Urothelium cell line (cell line): ENCODE measurements at regions not wholly inside any gene's neighbourhood (a gene's known extent, or its start where the extent isn't known, plus 50 kb on each side); places are given as distances from the start of the nearest gene placed in this dataset.
A peak's percentile ranks its signal among the peaks of the same experiment; 100 is the strongest.

Experiments
- DNase-seq: peaks from one replicate; pipeline ENCODE4 v3.0.0; 2011; ENCODE audit warnings: low spot score, mixed read lengths
- FAIRE-seq: peaks from 2 replicates; lab custom pipeline; 2011; peaks lifted over from hg19 to GRCh38; lab: Jason Lieb, UNC

GRCh38 chr7:53940483-53940882, 601.7 kb upstream of the VSTM2A start:
- no peak for FAIRE-seq
- DNase-seq = no peak

DNA sequence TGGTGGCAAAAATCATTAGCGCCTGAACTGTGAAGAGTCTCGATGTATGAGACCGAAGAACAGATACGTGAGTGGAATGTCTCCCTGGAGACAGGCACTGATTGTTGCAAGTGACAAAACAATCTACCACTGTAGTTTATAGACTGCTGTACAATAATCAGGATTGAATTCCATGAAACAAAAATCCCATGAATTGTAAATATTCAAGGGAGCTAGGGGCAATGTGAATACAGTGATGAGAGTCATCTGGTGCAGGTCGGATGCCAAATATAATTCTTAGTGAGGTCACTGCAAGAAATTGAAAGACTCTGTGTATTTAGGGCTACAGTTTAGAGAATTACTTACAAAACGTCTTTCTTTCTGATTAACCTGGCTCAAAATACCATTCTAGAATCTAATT, 594.4 kb upstream of the VSTM2A start:
- DNase-seq = no peak
- FAIRE-seq = no peak

DNA sequence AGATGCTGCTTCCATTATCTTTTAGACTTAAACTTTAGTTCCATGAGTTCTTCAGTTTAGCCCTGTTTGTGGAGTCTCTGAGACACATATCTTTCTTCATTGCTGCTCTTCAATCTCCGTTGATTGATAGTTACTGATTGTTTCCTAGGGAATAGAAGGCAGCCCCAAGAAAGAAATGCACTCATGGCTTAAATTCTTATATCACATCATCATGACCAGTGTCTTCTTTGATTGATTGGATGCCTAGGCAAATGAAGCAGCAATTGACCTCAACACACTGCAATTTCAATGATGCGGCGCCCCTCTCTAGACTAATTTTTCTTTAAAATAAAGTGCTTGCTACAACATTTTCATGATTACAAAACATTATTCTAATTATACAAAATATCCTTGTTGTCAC, 576.5 kb upstream of the VSTM2A start:
- no peak for DNase-seq
- FAIRE-seq = no peak

- FAIRE-seq (no peak), DNase-seq (no peak)
These were observed 558.7 kb upstream of the VSTM2A start for GRCh38 chr7:53983480-53983879.

- DNase-seq (peak; percentile 11), FAIRE-seq (no peak)
These were observed 557.4 kb upstream of the VSTM2A start for GRCh38 chr7:53984776-53985175.

DNA sequence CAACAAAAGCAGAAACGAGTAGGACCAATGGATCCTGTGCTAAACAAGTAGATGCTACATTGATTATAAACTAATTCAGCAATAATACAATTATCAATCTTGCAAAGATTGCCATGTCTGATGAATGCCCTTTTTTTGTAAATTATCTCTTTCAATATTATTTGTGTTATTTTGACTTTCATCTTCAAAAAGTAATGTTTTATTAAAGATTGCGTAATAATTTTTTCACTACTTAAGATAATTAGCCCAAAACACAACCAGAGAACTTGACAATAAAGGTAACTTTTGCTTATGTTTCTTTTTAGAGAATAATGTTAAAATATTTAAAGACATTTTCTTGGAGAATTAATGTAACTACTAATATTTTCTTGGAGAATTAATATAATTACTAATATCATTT, 553.8 kb upstream of the VSTM2A start:
- no peak for DNase-seq
- FAIRE-seq = no peak

- FAIRE-seq (no peak), DNase-seq (no peak)
These were observed 549.0 kb upstream of the VSTM2A start for GRCh38 chr7:53993224-53993623.

DNA sequence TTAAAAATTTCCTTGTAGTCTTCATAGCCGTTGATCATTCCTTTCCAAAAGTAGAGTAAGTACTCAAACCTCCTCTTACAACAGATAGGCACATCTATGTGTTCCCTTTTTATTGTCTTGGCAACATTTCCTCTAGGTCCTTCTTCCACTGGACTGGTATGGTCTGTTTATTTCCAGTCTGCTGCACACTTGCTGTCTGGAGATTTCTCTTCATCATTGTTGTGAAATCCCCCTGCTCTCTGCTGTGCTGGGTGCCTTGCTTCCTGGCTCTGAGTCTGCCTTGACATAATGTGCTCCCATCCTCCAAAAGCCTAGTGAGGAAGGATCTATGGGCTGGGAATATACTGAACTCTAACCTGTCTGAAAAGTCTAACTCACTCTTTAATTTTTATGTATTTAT, 545.3 kb upstream of the VSTM2A start:
- no peak for FAIRE-seq
- DNase-seq = no peak

GRCh38 chr7:54014765-54015164, 527.4 kb upstream of the VSTM2A start:
- FAIRE-seq (no peak), DNase-seq (no peak)

GRCh38 chr7:54015251-54015650, 526.9 kb upstream of the VSTM2A start:
- DNase-seq = peak; percentile 49
- FAIRE-seq = no peak

- FAIRE-seq (no peak), DNase-seq (no peak)
These were observed 504.3 kb upstream of the VSTM2A start for GRCh38 chr7:54037873-54038272.

GRCh38 chr7:54060643-54061042, 481.5 kb upstream of the VSTM2A start:
- no peak for DNase-seq
- no peak for FAIRE-seq

- FAIRE-seq (no peak), DNase-seq (no peak)
These were observed 475.5 kb upstream of the VSTM2A start for GRCh38 chr7:54066643-54067042.

- DNase-seq = no peak
- no peak for FAIRE-seq
These were observed 472.3 kb upstream of the VSTM2A start for GRCh38 chr7:54069843-54070242.

- DNase-seq (no peak), FAIRE-seq (no peak)
These were observed 469.5 kb upstream of the VSTM2A start for GRCh38 chr7:54072710-54073109.

- no peak for FAIRE-seq
- DNase-seq = no peak
These were observed 465.6 kb upstream of the VSTM2A start for GRCh38 chr7:54076616-54077015.

DNA sequence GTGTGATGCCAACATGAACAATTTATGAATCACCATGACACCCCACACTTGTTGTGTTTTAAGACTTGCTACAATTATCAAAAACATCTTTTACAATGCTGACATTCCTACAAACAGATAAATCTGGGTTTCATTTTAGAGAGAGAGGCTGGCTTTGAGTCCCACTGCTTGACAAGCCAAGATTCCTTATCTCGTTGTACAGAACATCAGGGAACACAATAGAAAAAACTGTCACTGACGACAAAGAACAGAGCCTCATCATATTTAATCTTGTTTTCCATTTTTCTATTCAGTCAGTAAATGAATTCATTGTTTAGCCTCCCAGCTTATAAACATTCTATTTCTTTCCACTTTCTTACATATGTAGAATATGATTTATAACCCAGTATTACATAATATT, 461.6 kb upstream of the VSTM2A start:
- FAIRE-seq (no peak), DNase-seq (no peak)

GRCh38 chr7:54080971-54081370, 461.2 kb upstream of the VSTM2A start:
- DNase-seq (no peak), FAIRE-seq (no peak)

DNA sequence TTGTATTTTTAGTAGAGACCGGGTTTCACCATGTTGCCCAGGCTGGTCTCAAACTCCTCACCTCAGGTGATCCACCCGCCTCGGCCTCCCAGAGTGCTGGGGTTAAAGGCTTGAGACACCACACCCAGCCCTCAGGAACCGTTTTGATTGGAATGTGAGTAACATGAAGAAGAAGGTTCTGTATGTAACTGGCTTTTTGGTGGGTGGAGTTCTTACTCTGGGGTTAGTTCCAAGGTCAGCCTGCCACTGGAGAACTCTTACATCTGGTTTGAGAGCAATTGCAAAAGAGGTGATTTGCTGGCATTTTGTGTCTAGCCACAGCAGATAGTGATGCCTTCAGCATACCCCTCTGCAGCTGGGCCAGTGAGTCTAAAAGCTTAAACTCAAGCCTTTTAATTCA, 457.8 kb upstream of the VSTM2A start:
- FAIRE-seq (no peak), DNase-seq (no peak)

GRCh38 chr7:54090652-54091213, 451.4 kb upstream of the VSTM2A start:
- DNase-seq = no peak
- no peak for FAIRE-seq

DNA sequence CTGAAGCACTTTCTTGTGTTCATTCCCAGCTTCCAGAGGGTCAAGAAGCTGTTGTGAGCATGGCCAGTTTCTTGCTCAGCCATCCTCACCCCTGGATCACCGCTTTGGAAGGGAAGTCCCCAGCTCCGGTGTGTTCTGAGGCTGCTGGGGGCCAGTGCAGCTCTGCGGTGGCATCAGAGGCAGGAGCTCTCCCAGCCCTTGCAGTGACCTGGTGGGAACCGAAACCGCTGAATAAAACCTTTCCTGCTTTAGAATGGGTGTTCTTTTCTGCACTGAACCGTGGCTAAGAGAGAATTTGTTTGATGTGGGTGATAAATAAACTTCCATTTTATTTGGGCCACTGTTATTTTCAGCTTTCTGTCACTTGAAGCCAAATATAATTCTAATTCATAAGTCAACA, 450.9 kb upstream of the VSTM2A start:
- DNase-seq (no peak), FAIRE-seq (no peak)

DNA sequence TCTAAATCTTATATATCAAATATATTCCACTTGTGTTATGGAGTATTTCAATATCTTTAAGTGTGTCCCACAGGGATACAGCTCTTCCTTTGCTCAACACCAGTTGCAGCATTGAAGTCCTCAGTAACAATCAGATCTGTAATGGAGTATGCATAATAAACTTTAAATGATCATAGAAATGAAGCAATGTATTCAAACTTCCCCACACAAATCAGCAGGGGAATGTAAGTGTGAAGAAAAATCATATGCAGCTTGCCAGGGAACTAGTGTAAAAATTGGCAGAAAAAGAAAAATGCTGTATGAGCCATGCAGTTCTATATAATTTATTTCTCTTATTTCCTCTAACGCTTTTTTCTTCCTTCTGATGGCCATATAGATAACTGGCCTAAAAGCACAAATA, 444.3 kb upstream of the VSTM2A start:
- FAIRE-seq (no peak), DNase-seq (no peak)

DNA sequence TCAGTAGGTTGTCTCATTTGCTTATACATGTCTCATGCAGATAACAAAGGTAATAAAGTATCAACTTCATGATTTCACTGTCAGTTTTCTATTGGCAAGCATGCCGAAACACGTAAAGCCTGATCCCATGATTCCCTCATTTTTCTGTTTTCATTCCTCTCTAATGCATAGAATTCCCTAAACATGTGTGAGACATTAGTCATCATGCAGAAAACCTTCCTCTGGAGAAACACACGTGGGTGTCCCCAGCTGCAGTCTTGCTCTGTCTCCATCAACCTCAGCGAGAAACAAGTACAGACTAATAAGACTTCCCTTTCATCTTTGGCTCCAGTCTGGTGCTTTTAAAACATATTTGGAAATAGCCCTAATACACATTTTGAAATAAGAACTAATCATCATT, 432.7 kb upstream of the VSTM2A start:
- DNase-seq = no peak
- no peak for FAIRE-seq
